Fibroblast of lung (primary cell): ENCODE measurements at regions not wholly inside any gene's neighbourhood (a gene's known extent, or its start where the extent isn't known, plus 50 kb on each side); places are given as distances from the start of the nearest gene placed in this dataset.

Source experiments
- CTCF ChIP-seq, 2 donors: IDR thresholded peaks in 1 of 2; conservative IDR thresholded peaks in 1 of 2; 1 replicate in 1 of 2; 2 replicates in 1 of 2; pipeline ENCODE4 v1.5.1; 2011 to 2012; ENCODE audit warnings: low read length in 2 of 2, control low read depth in 1 of 2, inconsistent platforms in 1 of 2, low read depth in 1 of 2, mild to moderate bottlenecking in 1 of 2
- EZH2 ChIP-seq: IDR thresholded peaks from 2 replicates; pipeline ENCODE4 v1.5.1; 2012; ENCODE audit warnings: low read length, control low read depth, mild to moderate bottlenecking; ENCODE audit errors: missing control alignments

DNA sequence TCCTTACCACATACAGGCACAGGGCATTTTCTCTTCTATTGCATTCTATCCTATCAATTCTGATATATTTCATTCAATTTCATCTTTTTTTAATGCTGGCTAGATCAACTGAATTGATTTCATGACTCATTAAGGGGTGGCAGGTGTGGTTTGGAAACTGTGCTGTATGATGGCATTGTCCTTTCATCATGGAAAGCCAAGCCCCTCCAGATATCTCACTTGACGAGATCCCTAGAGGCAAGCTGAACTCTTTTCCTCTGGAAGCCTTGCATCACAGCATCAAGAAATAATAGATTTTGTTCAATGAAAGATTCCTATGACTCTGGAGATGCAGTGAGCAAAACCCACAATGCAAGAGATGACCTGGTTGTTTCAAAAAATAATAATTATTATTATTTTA lies 401.2 kb downstream of the PREX1 start:
- TF ChIP-seq CTCF (conservative IDR thresholded peaks at IDR 0.05 in 1 of 2, IDR thresholded peaks at IDR 0.05 in 1 of 2; ENCODE audit: low read depth in 1 of 2, low read length in 2 of 2) (no peak), EZH2 (no peak)
